Tibial nerve (tissue), 4 donors: ENCODE measurements at regions not wholly inside any gene's neighbourhood (a gene's known extent, or its start where the extent isn't known, plus 50 kb on each side); places are given as distances from the start of the nearest gene placed in this dataset.

Source experiments
- DNase-seq, 2 donors: peaks; one replicate each; pipeline ENCODE4 v3.0.0-alpha.2; 2019; ENCODE audit warnings: low spot score in 2 of 2
- H3K27ac ChIP-seq, 4 donors: fragments of 200-600 bp; sonication (generic) in 3 of 4; one replicate each; pipeline ENCODE4 v1.5.1; 2017 to 2019; ENCODE audit warnings: mild to moderate bottlenecking in 1 of 4
- H3K27me3 ChIP-seq, 2 donors: fragments of 200-600 bp; sonication (generic) in 1 of 2; one replicate each; pipeline versions ENCODE4 v1.5.1 to v1.6.0; 2017 to 2019
- H3K36me3 ChIP-seq, 3 donors: fragments of 200-600 bp; sonication (generic); one replicate each; pipeline ENCODE4 v1.5.1; 2018 to 2019
- H3K4me1 ChIP-seq, 4 donors: fragments of 200-600 bp; sonication (generic) in 3 of 4; one replicate each; pipeline ENCODE4 v1.5.1; 2017 to 2019
- H3K4me3 ChIP-seq, 4 donors: fragments of 200-600 bp; sonication (generic) in 3 of 4; one replicate each; pipeline ENCODE4 v1.5.1; 2017 to 2019; ENCODE audit warnings: mild to moderate bottlenecking in 1 of 4, moderate library complexity in 1 of 4
- H3K9me3 ChIP-seq, 4 donors: fragments of 200-600 bp; sonication (generic) in 3 of 4; one replicate each; pipeline ENCODE4 v1.5.1; 2017 to 2019
- EP300 ChIP-seq, 2 donors: sonication (generic); formaldehyde crosslinking; IDR thresholded peaks; one replicate each; pipeline ENCODE4 v1.6.1; 2017; ENCODE audit warnings: antibody characterized with exemption in 2 of 2, mild to moderate bottlenecking in 1 of 2
- POLR2A ChIP-seq, 2 donors: fragments of 450-650 bp; IDR thresholded peaks; one replicate each; pipeline ENCODE4 v1.6.1; 2017; ENCODE audit warnings: antibody characterized with exemption in 2 of 2, mild to moderate bottlenecking in 2 of 2, moderate library complexity in 2 of 2
- WGBS, 2 donors: methylation state at CpG; one replicate each; pipeline ENCODE4 v1.1.5; 2018; 5-methylcytosine and 5-hydroxymethylcytosine counted together
- TF ChIP-seq, protein P1 (sequence below), 5 experiments: fragments of 200-600 bp in 3 of 5; fragments of 450-650 bp in 2 of 5; sonication (generic) in 3 of 5; IDR thresholded peaks; one replicate each; pipeline ENCODE4 v1.5.1; 2016 to 2019; ENCODE audit warnings: antibody characterized with exemption in 5 of 5, mild to moderate bottlenecking in 3 of 5, moderate library complexity in 2 of 5

DNA sequence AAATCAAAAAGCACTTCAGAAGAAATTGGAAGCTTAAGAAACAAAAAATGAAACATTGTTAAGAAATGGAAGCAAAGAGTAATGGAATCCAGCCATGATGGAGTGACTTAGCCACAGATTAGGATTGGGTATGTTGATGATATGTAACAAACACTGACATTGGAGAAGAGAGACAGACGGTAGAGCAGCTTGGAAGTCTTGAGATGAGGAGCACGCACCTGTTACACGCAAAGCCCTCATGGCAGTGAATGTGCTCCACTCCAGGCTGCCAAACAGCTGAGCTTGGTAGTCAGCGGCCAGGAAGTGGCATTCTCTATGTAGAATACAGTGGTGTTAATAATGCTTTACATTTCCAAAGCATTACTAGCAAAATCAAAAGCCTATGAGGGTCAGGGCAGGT lies 56.9 kb upstream of the GPRIN3 start:
- 81 to 94% methylated on average over 4 of the region's 4 CpGs for WGBS, 2 donors
- H3K9me3 ChIP-seq, result no peaks in the 10 kb centered on the region
- H3K4me1 ChIP-seq, result no peaks in the 10 kb centered on the region
- H3K27ac ChIP-seq, result no peak overlapping the region
- TF ChIP-seq EP300 (IDR thresholded peaks at IDR 0.05) (no peak), POLR2A (IDR thresholded peaks at IDR 0.05) (no peak)
- TF ChIP-seq, protein P1, sequence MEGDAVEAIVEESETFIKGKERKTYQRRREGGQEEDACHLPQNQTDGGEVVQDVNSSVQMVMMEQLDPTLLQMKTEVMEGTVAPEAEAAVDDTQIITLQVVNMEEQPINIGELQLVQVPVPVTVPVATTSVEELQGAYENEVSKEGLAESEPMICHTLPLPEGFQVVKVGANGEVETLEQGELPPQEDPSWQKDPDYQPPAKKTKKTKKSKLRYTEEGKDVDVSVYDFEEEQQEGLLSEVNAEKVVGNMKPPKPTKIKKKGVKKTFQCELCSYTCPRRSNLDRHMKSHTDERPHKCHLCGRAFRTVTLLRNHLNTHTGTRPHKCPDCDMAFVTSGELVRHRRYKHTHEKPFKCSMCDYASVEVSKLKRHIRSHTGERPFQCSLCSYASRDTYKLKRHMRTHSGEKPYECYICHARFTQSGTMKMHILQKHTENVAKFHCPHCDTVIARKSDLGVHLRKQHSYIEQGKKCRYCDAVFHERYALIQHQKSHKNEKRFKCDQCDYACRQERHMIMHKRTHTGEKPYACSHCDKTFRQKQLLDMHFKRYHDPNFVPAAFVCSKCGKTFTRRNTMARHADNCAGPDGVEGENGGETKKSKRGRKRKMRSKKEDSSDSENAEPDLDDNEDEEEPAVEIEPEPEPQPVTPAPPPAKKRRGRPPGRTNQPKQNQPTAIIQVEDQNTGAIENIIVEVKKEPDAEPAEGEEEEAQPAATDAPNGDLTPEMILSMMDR (IDR thresholded peaks at IDR 0.05), result no peak
- H3K27me3 ChIP-seq, result no peaks in the 10 kb centered on the region
- no peaks in the 10 kb centered on the region for H3K36me3 ChIP-seq
- no peak for DNase-seq
- H3K4me3 ChIP-seq, result no peak overlapping the region

DNA sequence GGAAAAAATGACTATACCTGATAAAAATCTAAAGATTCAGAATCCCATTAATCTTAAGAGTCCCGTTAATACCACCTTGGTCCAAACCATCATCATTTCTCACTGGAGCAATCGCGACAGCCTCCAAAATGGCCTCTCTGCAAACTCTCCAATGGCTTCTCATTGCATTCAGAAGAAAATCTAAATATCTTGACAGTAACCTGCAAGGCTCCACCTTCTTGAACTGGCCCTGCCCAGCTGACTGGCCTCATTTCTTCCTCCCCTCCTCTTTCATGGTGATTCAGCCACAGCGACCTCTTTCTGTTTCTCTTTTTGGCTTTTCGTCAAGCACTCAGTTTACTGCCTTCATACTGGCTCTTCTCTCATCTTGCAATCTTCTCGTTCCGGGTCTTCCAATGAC lies 56.2 kb upstream of the GPRIN3 start:
- Histone ChIP-seq H3K4me1 (no peaks in the 10 kb centered on the region), H3K9me3 (no peaks in the 10 kb centered on the region), H3K4me3 (no peak overlapping the region), H3K27ac (no peak overlapping the region), H3K27me3 (no peaks in the 10 kb centered on the region), H3K36me3 (no peaks in the 10 kb centered on the region)
- DNase-seq, result no peak
- no peak for TF ChIP-seq POLR2A (IDR thresholded peaks at IDR 0.05)
- no peak for TF ChIP-seq EP300 (IDR thresholded peaks at IDR 0.05)
- TF ChIP-seq, protein P1 (IDR thresholded peaks at IDR 0.05), result no peak
- 92 to 94% methylated on average over 7 of the region's 7 CpGs for WGBS, 2 donors

DNA sequence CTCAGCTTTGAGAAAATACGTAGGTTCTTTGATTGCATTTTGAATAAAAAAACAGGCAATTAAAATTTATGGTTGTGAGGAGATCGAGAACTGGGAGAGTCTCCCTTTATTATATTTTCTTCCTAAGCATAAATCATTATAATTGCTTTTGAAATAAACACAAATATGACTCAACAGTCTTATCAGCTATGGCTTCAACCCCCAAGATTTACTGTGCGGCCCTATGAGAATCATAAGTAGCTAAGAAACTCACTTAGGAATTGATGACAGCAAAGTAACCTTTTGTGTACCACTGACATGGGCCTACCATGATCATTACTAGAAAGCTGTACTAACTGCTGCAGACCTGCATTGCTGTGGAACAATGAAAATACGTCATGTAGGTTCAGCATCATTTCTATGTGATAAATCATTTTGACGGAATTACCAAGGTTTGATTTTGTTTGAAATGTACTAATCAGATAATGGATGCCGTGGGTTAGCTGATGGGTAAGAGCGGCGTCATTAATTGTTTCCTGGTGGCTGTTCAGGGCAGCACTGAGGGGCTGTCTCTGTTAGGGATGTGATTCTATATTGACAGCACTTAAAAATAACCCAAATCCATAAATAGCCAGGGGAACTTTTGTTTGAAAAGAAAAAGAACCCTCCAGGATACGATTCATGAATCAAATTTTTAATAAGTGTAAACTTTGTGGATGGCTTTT lies 51.5 kb upstream of the GPRIN3 start:
- no peaks in the 10 kb centered on the region for H3K36me3 ChIP-seq
- TF ChIP-seq, protein P1 (IDR thresholded peaks at IDR 0.05), result no peak
- TF ChIP-seq POLR2A (IDR thresholded peaks at IDR 0.05) (no peak), EP300 (IDR thresholded peaks at IDR 0.05) (no peak)
- WGBS, 2 donors, result 83 to 88% methylated on average over 9 of the region's 9 CpGs
- H3K4me3 ChIP-seq, result no peak overlapping the region
- H3K9me3 ChIP-seq, result no peaks in the 10 kb centered on the region
- no peak overlapping the region for H3K27ac ChIP-seq
- no peak for DNase-seq
- no peaks in the 10 kb centered on the region for H3K4me1 ChIP-seq
- H3K27me3 ChIP-seq, result no peaks in the 10 kb centered on the region

DNA sequence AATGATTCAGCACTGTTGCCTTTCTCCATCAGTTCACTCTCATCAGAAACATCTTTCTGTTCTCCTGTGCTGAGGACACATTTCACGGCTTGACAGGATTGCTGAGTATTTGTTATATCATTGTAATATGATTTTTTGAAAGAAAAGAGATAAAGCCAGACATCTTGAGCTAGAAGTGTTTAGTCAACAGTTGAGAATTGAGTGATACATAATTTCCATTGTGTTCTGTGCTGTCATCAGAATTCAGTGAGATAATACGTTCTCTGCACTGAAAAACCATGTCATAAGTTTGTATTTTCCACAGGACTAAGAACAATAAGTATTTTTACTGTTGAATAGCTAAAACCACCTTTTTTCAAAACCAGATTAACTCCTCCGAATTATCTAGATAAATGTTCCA lies 50.2 kb upstream of the GPRIN3 start:
- WGBS, 2 donors, result 73 to 81% methylated on average over 3 of the region's 3 CpGs
- TF ChIP-seq POLR2A (IDR thresholded peaks at IDR 0.05), result no peak
- TF ChIP-seq EP300 (IDR thresholded peaks at IDR 0.05), result no peak
- TF ChIP-seq, protein P1 (IDR thresholded peaks at IDR 0.05), result no peak
- Histone ChIP-seq H3K4me1 (no peaks in the 10 kb centered on the region), H3K9me3 (no peaks in the 10 kb centered on the region), H3K36me3 (no peaks in the 10 kb centered on the region), H3K27ac (no peak overlapping the region), H3K4me3 (no peak overlapping the region), H3K27me3 (no peaks in the 10 kb centered on the region)
- no peak for DNase-seq
